HG03520 (cell line): ENCODE measurements at regions not wholly inside any gene's neighbourhood (a gene's known extent, or its start where the extent isn't known, plus 50 kb on each side); places are given as distances from the start of the nearest gene placed in this dataset.
"Not testable (repeated sequence)": the region's sequence is repeated elsewhere in the genome, so short reads cannot be mapped to it uniquely, and the experiment has no call there.

ENCODE experiments used
- ATAC-seq: cut with Tn5 transposase; IDR thresholded peaks from one replicate; pipeline ENCODE4 v1.9.1; 2021; ENCODE audit warnings: mild to moderate bottlenecking, moderate library complexity; ENCODE audit not compliant: unreplicated experiment

- no peak for ATAC-seq
Observed at GRCh38 chr3:110436209-110436608, 635.4 kb upstream of the NECTIN3 start.

GRCh38 chr3:110440066-110440653, 631.5 kb upstream of the NECTIN3 start:
- ATAC-seq = not testable (repeated sequence)

GRCh38 chr3:110454066-110454465, 617.5 kb upstream of the NECTIN3 start:
- ATAC-seq = no peak

- ATAC-seq = no peak
Observed at GRCh38 chr3:110456001-110456400, 615.6 kb upstream of the NECTIN3 start.

- no peak for ATAC-seq
Observed at GRCh38 chr3:110456438-110457138, 615.0 kb upstream of the NECTIN3 start.

- ATAC-seq = no peak
Observed at GRCh38 chr3:110457508-110457907, 614.1 kb upstream of the NECTIN3 start.

GRCh38 chr3:110459021-110459420, 612.6 kb upstream of the NECTIN3 start:
- ATAC-seq = no peak

GRCh38 chr3:110470310-110470709, 601.3 kb upstream of the NECTIN3 start:
- no peak for ATAC-seq

- ATAC-seq = no peak
Observed at GRCh38 chr3:110473405-110473804, 598.2 kb upstream of the NECTIN3 start.

- no peak for ATAC-seq
Observed at GRCh38 chr3:110474397-110474796, 597.2 kb upstream of the NECTIN3 start.

GRCh38 chr3:110478377-110479054, 593.1 kb upstream of the NECTIN3 start:
- ATAC-seq = no peak

GRCh38 chr3:110479731-110480130, 591.9 kb upstream of the NECTIN3 start:
- ATAC-seq = no peak

- ATAC-seq = no peak
Observed at GRCh38 chr3:110485389-110485788, 586.2 kb upstream of the NECTIN3 start.

GRCh38 chr3:110487840-110488239, 583.8 kb upstream of the NECTIN3 start:
- ATAC-seq = no peak

- ATAC-seq = no peak
Observed at GRCh38 chr3:110491413-110491812, 580.2 kb upstream of the NECTIN3 start.

- no peak for ATAC-seq
Observed at GRCh38 chr3:110492876-110493275, 578.7 kb upstream of the NECTIN3 start.

- ATAC-seq = no peak
Observed at GRCh38 chr3:110493438-110494092, 578.1 kb upstream of the NECTIN3 start.

- no peak for ATAC-seq
Observed at GRCh38 chr3:110494093-110494490, 577.5 kb upstream of the NECTIN3 start.

GRCh38 chr3:110494728-110495127, 576.9 kb upstream of the NECTIN3 start:
- no peak for ATAC-seq

GRCh38 chr3:110495201-110495927, 576.3 kb upstream of the NECTIN3 start:
- ATAC-seq = no peak

GRCh38 chr3:110504401-110504800, 567.2 kb upstream of the NECTIN3 start:
- no peak for ATAC-seq
